ENCODE measurements at regions not wholly inside any gene's neighbourhood (a gene's known extent, or its start where the extent isn't known, plus 50 kb on each side); places are given as distances from the start of the nearest gene placed in this dataset.
A peak's percentile ranks its signal among the peaks of the same experiment; 100 is the strongest.

GRCh38 chr15:85929786-85930185 lies 135.1 kb upstream of the KLHL25 start:
- TF ChIP-seq, protein P1, sequence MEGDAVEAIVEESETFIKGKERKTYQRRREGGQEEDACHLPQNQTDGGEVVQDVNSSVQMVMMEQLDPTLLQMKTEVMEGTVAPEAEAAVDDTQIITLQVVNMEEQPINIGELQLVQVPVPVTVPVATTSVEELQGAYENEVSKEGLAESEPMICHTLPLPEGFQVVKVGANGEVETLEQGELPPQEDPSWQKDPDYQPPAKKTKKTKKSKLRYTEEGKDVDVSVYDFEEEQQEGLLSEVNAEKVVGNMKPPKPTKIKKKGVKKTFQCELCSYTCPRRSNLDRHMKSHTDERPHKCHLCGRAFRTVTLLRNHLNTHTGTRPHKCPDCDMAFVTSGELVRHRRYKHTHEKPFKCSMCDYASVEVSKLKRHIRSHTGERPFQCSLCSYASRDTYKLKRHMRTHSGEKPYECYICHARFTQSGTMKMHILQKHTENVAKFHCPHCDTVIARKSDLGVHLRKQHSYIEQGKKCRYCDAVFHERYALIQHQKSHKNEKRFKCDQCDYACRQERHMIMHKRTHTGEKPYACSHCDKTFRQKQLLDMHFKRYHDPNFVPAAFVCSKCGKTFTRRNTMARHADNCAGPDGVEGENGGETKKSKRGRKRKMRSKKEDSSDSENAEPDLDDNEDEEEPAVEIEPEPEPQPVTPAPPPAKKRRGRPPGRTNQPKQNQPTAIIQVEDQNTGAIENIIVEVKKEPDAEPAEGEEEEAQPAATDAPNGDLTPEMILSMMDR (conservative IDR thresholded peaks at IDR 0.05): no peak
- H3K27ac ChIP-seq: no peak overlapping the region

DNA sequence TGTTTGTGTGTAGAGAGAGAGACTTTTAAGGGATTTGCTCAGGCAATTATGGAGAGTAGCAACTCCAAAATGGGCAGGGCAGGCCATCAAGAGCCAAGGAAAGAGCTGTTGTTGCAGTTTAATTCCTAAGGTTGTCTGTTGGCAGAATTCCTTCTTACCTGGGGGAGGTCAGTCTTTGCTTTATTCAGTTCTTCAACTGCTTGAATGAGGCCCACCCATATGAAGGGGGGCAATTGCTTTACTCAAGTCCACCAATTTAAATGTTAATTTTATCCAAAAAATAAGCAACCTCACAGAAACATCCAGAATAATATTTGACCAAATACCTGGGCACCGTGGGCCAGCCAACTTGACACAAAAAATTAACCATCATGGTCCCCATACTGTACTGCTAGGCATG lies 137.7 kb upstream of the KLHL25 start:
- no peak overlapping the region for H3K27ac ChIP-seq

GRCh38 chr15:85934691-85935090 lies 140.0 kb upstream of the KLHL25 start:
- H3K27ac ChIP-seq: no peak overlapping the region
- TF ChIP-seq, protein P1 (conservative IDR thresholded peaks at IDR 0.05): no peak

More for the DNA sequence above, 137.7 kb upstream of the KLHL25 start:
- TF ChIP-seq, protein P1 (conservative IDR thresholded peaks at IDR 0.05): no peak

DNA sequence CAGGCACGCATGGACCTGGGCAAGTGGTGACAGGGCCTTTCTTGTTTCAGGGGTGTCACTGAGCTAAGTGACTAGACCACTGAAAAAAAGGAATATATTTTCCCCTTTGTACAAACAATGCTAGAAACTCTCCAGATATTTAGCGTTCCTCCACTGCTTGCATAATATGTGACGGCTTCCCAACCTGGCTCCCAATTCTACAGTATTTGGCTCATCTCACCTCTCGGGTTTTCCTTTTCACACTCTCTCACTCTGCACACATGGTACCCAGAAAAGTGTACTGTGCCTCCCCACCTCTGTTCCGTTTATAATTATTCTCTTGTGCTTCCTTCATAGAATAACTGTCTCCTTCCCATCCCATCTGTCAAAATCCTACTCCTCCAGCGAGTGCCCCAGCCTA lies 140.5 kb upstream of the KLHL25 start:
- no peak overlapping the region for H3K27ac ChIP-seq
- TF ChIP-seq, protein P1 (conservative IDR thresholded peaks at IDR 0.05): no peak

GRCh38 chr15:85937661-85938060 lies 142.0 kb upstream of the AGBL1 start:
- TF ChIP-seq, protein P1 (conservative IDR thresholded peaks at IDR 0.05): no peak
- no peak overlapping the region for H3K27ac ChIP-seq

GRCh38 chr15:85941186-85941855 lies 138.3 kb upstream of the AGBL1 start:
- peak overlapping the region; percentile 40 for H3K27ac ChIP-seq
- TF ChIP-seq, protein P1 (conservative IDR thresholded peaks at IDR 0.05): no peak

DNA sequence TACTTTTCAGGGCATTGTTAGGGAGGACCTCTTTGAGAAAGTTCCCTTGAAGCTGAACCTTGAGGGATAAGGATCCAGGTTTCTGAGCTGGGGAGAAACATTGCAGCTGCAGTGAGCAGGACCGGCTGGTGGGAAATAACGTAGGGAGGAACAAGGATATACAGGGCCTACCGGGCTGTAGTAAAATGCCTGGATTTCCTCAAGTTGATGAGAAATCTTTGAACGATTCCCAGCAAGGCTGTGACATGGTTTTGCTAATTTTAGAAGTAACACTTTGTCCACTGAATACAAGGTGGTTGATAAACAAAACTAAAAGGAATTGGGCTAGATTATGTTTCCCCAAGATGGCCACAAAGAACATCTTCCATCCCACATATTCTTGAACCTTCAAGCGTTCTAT lies 137.0 kb upstream of the AGBL1 start:
- TF ChIP-seq, protein P1 (conservative IDR thresholded peaks at IDR 0.05): no peak
- H3K27ac ChIP-seq: no peak overlapping the region
